ENCODE measurements at regions not wholly inside any gene's neighbourhood (a gene's known extent, or its start where the extent isn't known, plus 50 kb on each side); places are given as distances from the start of the nearest gene placed in this dataset.
"Not testable (repeated sequence)": the region's sequence is repeated elsewhere in the genome, so short reads cannot be mapped to it uniquely, and the experiment has no call there.

DNA sequence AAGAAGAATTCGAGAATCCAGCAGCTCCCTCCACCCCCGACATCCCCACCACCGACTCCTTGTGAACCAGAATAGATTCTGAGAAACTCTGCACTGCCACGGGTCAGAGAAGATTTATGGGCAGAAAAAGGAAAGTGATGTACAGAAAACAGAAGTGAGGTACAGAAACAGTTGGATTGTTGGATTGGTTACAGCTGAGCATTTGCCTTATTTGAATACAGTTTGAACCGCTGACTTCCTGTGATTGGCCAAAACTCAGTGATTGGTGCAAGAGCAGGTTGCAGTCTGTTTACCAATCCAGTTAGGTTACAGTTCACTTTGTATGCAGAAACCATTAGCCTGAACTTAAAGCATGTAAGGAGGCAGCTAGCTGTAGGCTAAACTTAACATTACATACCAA is 131.2 kb upstream of the HDDC2 start:
- peak; percentile 22 for DNase-seq

DNA sequence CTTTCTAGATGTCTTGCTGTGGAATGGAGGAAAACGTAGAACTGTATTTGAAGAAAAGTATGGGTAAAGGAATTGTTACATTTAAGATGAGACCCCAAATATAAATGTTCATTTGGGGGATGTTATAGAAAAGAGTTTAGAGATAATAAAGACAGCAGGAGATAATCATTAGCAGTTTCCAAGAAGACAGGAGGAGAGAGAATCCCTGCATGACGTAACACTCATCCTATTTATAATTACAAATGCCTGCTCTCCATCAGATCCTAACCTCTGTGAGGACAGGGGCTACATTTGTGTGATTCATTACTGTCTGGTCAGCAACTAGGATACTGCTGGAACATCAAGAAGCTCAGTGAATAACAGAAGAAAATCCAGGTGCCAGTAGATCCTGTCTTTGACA is 133.0 kb upstream of the HDDC2 start:
- no peak for DNase-seq

DNA sequence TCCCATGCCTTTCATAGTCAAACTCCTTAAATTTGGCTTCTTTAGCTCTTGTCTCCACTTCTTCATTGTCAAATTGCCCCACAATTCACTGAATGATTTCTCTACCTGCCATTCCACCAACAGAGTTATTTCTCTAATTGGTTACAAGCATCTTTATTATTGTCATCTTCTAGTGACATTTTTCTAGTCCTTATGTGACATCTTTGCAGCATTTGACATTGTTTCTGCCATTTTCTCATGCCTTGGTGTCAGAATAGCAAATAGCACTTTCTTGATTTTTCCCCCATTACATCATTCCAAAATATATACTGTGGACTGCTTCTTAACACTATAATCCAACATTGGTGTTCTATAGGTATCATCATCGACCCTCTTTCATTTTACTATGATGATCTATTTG is 137.7 kb upstream of the HDDC2 start:
- no peak for DNase-seq

DNA sequence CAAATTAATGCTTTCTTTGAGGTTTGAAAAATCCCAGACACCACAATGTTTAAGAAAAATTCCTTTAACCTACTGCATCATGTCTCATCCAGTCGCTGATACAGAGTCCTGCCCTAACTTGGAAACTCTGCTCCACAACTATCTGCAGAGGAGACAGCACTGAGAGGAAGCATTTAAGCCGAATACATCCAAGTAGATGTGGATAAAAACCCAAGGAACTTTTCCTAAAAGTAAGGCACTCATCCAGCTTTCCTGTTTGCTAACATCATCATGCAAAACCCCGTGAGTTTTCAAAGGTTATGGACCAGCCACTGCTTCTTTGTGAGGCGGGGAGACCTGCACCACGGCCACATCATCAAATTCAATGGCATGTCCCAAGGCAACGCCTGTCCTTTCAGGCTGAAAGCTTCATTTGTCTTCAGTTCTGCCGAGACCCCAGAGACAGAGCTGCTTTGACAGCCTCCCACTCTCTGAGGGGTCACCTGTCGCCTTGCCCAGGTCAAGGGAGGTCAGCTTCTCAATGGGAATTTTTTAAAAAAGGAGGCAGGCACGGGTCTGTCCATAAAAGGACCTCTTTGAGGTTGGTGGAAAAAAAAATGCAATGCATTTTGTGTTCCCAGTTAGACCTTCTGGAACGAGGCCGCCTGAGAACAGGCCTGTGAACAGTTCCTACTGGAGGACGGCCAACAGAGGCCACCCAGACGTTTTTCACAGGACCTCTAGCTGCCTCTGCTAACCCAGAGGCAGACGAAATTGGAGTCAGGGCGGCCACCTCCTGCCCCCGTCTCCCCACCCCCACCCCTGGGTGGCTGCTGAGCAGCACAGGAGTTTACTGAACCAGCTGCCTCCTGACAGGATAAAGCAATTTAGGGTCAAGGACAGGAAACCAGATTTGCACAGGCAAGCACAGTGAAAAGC is 142.5 kb upstream of the HDDC2 start:
- no peak for DNase-seq

DNA sequence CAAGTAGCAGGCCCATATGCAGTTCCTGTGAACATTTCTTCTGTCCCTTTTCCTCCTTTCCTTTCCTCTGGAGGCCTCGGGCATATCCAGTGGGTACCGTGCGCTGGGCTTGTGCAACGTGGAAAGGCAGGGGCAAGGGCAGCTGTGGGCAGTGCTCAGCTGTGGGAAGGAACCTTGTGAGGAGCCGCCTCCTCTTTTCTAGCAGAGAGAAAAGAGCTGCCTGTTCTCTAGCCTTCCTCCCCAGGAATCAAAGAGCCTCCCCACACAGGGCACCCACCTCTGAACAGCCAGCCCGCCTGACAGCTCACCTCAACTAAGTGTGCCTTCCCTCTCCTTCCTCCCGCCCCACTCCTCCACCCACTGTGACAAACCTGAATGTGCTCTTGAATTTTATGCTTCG is 143.3 kb upstream of the HDDC2 start:
- no peak for DNase-seq

DNA sequence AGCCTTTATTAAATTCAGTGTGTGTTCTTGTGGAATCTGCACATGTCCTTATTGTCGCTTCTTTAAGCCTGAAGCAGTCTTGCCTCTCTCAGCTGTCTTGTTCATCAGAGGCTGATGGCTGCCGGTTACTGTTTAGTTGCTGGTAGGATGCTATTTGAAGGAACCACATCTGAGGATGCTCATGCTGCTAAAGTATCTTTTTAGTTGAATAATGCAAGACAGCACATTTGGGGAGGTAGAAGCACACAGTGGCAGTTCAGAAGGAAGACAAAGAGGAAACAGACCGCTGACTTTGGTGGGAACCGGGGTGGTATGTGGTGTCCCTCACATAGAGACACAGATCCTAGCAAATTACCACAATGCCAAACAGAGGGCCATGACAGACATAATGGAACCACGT is 144.2 kb upstream of the HDDC2 start:
- DNase-seq, result no peak

DNA sequence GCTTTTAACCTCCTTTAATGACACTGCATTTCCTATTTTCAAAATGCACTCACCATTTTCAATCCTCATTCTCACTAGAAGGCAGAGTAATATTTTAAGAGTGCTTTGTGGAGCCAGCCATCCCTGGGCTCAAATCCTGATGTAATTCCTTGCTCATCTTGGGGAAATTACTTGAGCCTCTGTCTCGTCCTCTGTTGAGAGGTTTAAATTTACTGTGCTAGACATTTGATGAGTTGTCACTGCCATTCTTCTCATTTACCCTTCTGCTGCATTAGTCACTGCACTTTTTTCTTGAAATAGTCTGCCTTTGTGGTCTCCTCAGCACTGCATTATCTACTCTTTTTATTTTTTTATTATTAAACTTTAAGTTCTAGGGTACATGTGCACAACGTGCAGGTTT is 150.0 kb upstream of the HDDC2 start:
- no peak for DNase-seq

DNA sequence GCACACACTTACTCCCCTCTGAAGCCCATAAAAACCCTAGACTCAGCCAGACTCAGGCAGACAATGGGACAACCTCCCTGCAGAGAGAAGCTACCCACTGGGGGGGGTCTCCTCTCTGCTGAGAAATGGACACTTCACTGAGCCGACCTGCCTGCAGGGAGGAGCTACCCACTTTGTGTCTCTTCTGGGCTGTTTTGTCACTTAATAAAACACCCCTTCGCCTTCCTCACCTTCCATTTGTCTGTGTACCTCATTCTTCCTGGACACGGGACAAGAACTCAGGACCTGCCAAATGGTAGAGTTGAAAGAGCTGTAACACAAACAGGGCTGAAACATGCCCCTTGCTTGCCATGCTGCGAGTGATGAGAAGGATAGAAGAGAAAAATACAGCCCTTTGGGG is 151.7 kb upstream of the HDDC2 start:
- DNase-seq, result peak; percentile 46

DNA sequence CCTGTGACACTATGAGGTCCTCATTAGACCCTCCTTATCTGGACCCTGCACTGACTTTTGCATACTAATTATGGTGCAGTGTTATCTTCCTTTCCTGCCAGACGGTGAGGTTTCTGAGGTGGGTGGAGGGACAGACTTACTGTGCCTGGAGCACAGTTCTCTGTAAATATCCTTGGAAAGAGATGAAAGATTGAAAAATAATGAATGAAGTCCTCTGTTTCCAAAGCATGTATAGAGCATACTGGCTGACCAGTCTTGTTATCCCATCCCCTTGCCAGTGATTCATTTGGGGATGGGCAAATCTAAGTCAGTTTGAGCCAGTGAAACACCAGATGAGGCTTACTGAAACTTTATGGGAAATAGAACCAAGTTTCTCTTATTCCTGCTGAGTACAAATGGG is 152.6 kb upstream of the HDDC2 start:
- DNase-seq, result no peak

DNA sequence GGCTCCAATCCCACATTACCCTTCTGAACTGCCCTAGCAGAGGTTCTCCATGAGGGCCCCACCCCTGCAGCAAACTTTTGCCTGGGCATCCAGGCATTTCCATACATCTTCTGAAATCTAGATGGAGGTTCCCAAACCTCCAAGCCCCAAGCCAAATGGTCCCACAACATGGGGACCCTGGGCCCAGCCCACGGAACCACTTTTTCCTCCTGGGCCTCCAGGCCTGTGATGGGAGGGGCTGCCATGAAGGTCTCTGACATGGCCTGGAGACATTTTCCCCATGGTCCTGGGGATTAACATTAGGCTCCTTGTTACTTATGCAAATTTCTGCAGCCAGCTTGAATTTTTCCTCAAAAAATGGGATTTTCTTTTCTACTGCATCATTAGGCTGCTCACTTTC is 156.7 kb upstream of the HDDC2 start:
- DNase-seq, result not testable (repeated sequence)

DNA sequence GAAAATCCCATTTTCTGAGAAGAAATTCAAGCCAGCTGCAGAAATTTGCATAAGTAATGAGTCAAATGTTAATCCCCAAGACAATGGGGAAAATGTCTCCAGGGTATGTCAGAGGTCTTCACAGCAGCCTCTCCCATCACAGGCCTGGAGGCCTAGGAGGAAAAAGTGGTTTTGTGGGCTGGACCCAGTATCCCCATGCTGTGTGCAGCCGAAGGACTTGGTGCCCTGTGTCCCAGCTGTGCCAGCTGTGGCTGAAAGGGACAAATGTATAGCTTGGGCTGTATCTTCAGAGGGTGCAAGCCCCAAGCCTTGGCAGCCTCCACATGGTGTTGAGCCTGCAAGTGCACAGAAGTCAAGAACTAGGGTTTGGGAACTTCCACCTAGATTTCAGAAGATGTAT is 163.6 kb upstream of the HDDC2 start:
- not testable (repeated sequence) for DNase-seq

DNA sequence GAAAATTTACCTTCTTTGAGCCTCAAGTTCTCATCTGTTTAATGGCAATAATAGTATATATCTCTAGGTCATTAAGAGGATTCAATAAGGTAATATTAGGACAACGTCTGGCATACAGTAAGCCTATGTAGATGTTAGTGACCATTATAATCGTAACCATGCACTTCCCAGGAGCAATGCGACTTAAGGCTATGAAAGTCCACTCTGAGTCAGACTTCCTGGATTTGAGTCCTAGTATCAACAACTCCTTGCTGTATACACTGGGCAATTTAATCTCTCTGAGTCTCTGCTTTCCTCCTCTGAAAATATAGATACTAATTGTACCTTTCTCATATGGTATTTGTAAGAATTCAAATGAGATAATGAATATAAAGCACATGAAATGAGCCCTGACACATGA is 168.1 kb upstream of the HDDC2 start:
- DNase-seq, result no peak

DNA sequence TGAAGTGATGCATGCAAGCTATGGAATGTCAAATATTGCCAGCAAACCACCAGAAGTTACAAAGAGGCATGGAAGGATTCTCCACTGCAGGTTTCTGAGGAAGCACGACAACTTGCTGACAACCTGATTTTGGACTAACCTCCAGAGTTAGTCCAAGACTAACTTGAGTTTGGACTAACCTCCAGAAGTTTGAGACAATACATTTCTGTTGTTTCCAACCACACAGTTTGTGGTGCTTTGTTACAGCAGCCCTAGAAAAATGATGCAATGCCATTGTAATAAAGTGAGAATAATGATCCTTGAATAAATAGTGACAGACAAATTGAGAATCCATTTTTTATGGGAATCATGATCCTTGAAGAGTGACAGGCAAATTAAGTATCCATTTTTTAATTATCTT is 169.9 kb upstream of the HDDC2 start:
- peak; percentile 65 for DNase-seq

DNA sequence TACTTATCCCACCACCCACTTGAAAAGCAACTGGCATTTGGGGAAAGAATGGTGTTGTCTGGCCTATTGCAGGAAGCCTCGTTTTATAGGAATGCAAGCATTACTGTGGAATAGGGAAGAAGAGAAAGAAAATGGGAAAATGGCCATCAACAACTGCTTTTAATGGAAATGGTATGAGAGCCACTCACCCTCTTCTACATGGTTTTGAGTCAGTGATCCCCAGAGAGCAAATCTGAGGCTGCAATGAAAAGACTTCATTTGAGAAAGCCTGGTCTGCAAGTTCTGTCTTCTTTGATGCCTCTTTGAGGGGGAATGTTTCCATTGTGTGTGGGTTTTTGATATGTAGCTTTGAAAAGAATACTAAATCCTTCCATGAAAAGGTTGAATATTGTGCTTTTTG is 172.3 kb upstream of the HDDC2 start:
- DNase-seq, result no peak

DNA sequence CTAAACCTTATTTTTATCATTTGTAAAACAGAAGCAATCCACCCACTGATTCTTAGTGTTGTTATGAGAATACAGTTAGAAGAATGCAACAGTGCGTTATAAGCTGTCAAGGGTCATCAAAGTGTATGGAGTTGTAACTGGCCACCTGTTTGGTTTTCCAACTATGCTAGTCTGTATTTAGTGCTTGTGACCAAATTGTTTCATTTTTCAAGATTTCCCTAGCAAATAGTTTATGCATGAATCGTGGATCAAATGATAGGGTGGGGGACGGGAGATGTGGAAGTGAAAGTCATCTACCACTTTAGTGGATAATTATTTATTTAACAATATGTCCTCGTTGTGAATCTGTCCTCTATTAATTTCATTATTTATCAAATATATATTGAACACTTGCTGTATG is 175.4 kb upstream of the HDDC2 start:
- no peak for DNase-seq

DNA sequence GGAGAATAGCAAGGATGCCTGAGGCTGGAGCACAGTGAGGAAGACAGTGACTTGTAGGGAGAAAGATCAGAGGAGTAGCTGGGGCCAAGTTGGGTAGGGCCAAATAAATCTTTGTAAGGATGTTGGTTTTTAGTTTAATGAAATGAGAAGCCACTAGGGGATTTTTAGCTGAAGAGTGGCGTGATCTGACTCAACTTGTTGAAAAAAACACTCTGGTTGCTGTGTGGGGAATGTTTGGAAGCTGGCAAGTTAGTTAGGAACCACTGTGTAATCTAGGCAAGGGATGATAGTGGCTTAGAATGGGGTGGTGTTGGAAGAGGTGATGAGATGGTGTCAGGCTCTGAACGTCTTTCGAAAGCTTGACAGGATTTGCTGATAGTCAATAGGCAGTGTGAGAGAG is 176.1 kb upstream of the HDDC2 start:
- no peak for DNase-seq

DNA sequence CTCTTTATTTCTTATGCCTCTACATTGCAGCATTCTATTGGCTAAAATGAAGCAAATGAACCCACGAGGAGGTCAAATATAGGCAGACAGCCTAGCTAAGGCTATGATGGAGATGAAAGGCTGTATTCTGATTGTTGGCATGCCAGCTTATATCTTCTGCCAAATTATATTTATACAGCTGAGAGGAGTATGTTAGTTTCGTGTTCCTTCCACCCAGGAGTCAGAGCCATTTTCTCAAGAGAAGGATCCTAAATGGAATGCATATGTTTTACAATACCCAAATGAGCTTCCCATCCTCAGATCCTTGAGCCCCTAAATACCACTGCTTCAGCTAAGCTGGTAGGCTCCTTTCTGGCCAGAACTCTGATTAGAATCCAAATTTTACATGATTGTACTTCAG is 178.4 kb upstream of the HDDC2 start:
- no peak for DNase-seq

DNA sequence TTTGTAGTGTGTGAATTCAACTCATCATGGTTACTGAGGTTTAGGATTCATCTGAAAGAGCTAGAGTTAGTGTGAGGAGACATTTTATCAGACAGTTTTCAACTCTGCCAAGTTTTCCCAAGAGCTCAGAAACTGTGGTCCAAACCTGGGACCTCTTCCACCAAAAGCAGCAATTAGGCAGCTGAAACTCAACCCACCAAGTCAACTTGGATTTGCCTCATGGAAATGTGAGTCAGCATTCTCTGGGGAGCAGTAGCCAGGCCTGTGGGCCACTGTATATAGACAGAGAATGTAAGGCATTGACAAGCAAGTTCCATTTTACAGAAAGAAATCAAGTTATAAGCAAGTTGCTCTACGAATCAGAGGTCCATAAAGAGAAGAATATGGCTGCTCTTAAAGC is 178.8 kb upstream of the HDDC2 start:
- no peak for DNase-seq

DNA sequence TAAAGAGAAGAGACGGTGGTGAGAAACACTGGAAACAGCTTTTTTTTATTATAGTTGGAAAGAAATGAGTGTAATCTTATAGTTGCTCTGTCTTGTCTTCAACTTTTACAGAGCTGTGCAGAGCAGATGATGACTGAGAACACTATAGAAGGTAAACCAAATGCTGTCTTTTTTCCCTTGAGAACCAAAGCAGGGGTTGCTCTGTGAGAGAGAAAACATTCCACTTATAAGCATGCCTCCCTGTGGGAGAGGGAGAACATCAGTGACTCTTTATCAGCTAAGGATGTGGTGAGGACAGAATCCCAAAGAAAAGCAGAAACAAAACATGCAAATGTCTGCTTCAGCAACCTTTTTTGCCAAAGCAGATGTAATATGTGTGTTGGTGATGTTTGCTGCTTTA is 179.3 kb upstream of the HDDC2 start:
- DNase-seq, result no peak

DNA sequence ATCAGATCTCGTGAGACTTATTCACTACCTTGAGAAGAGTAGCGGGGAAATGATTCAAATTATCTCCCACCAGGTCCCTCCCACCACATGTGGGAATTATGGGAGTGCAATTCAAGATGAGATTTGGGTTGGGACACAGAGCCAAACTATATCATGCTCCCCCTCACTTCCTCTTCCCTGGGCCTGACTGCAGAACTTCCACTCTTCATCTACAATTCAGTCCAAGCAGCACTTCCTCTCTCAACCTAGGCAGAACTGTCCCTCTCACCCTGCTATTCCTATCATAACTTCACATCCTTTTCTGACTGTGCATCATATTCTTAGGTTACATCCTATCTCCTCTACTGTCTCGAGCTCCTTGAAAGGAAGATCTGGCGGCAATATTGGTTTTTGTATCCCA is 184.0 kb upstream of the HDDC2 start:
- DNase-seq, result peak; percentile 18

DNA sequence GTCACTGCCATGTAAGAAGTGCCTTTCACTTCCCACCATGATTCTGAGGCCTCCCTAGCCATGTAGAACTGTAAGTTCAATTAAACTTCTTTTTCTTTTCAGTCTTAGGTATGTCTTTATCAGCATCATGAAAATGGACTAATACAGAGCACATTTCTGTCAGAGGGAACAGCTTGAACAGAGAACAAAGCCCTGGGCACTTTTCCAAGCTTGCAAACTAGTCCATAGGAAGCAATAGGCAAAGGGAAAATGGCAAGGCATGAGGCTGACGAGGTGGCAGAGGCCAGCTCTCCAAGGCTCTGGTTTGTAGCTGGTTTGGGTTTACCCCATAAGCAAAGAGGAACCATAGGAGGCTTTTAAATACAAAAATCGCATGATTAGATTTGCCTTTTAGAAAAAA is 185.1 kb upstream of the HDDC2 start:
- DNase-seq, result no peak

DNA sequence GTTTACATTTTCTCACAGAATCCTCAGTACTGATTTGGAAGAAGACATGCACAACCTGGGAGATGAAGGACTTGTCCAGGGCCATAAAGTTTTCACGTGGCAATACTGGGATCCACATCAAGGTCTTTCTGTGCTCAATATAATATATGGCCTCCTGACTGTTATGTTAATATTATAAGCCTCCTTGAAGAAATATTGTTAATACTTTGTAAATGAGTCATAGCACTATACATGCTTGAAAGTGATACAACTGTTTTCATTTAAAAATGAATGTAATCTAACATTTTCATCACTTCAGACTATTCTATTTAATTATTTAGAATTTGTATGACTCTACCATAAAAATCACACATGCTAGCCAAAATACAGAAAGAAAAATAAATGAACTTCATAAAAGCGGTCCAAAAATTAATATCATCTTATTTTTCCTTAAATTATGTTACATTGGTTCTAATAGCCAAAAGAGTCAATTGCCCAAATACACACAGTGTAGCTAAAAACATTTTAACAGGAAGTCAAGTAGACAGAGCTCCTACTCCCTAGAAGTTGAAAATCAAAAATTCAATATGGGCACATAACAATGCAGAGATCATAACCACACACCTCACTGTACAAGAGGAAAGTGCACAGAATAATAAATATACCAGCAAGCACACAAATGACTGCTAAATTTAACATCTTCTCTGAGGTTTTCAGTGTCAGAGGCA is 188.0 kb upstream of the HDDC2 start:
- no peak for DNase-seq

DNA sequence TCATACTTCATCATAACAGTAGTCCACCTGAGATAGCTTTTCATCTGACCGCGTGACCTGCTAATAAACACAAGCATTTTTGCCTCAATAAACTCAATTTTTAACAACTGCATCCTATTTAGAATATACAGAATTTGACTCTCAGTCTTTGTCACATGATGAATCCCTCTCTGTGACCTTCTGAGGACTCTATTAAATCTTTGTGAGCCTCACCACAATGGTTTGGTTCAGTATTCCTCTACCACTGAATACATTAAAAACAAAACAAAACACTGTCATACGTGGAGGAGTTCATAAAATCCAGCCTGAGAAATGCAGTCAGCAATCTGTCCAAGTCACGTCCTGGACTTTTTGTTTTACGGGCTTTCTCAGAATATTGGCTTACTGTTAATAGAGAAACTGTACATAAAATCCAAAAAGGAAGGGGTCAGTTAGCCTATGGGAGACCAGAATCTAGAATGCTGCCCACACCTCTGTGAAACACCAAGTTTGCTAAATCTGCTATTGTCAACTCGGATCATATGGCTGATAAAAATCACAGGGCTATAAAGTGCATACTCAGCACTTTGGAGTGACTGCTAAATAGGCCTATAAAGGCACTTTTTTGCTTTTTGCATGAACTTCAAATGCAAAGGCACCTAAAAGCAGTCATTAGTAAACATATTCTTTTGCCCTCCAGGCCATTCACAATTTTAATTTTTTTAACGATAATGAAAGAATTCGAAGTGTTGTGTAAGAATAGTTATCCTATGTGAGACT is 190.3 kb upstream of the HDDC2 start:
- DNase-seq, result no peak

DNA sequence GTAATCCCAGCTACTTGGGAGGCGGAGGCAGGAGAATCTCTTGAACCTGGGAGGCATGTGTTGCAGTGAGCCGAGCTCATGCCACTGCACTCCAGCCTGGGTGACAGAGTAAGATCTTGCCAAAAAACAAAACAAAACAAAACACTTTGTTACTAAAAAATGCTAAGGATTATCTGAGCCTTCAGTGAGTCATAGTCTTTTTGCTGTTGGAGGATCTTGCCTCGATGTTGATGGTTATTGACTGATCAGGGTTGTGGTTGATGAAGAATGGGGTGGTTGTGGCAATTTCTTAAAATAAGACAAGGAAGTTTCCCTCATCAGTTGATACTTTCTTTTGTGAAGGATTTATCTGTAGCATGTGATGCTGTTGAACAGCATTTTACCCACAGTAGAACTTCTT is 196.8 kb upstream of the HDDC2 start:
- DNase-seq, result no peak
